ENCODE measurements at regions not wholly inside any gene's neighbourhood (a gene's known extent, or its start where the extent isn't known, plus 50 kb on each side); places are given as distances from the start of the nearest gene placed in this dataset.

GRCh38 chr6:40180271-40180670 is 246.0 kb upstream of the MOCS1 start (continued):
- no peak for TF ChIP-seq KLF9 (CRISPR knock-in tag; IDR thresholded peaks at IDR 0.05; ENCODE audit: low read depth)
- no peak for TF ChIP-seq ZNF552 (CRISPR knock-in tag; IDR thresholded peaks at IDR 0.05; ENCODE audit: borderline replicate concordance)
- TF ChIP-seq TMF1 (CRISPR knock-in tag; IDR thresholded peaks at IDR 0.05; ENCODE audit: low read depth) = no peak
- no peak for TF ChIP-seq ZNF777 (CRISPR knock-in tag; IDR thresholded peaks at IDR 0.05)
- no peak for TF ChIP-seq MYNN (CRISPR knock-in tag; IDR thresholded peaks at IDR 0.05; ENCODE audit: low read depth)

GRCh38 chr6:40179496-40179895 is 245.2 kb upstream of the MOCS1 start:
- Histone ChIP-seq H3K9ac (ENCODE audit: insufficient read depth, low read depth, low read length) (no peak overlapping the region), H3K4me2 (ENCODE audit: low read depth, low read length) (no peak overlapping the region), H3K27me3 (ENCODE audit: control insufficient read depth in 1 of 2, insufficient read depth in 2 of 2, low read length in 2 of 2) (no peaks in the 10 kb centered on the region), H3K4me3 (replicated peaks in 1 of 3; ENCODE audit: insufficient read depth in 1 of 3, low read depth in 2 of 3, low read length in 3 of 3) (no peak overlapping the region), H3K27ac (ENCODE audit: extremely low read length, insufficient read depth, low read length) (no peak overlapping the region), H2AFZ (ENCODE audit: low read length) (no peak overlapping the region), H3K4me1 (ENCODE audit: insufficient read depth, low read length) (no peaks in the 10 kb centered on the region), H4K20me1 (ENCODE audit: insufficient read depth, low read length) (no peaks in the 10 kb centered on the region), H3K79me2 (ENCODE audit: insufficient read depth, low read length) (no peaks in the 10 kb centered on the region), H3K36me3 (replicated peaks in 1 of 2; ENCODE audit: control insufficient read depth in 1 of 2, insufficient read depth in 2 of 2, low read length in 2 of 2) (no peaks in the 10 kb centered on the region), H3K9me3 (ENCODE audit: low read length) (peaks cover 52% of the 10 kb centered on the region)
- WGBS (ENCODE audit: low lambda C conversion rate) = 5% methylated on average over 1 of the region's 1 CpG
- ChIA-PET POLR2A (no interaction called here), CTCF (ENCODE audit: low intra/inter-chr PET ratio, low total read pairs) (no interaction called here)
- DNase-seq (ENCODE audit: low spot score) (no peak), FAIRE-seq (no peak), ATAC-seq (no peak)
- TF ChIP-seq NFYB (CRISPR knock-in tag; IDR thresholded peaks at IDR 0.05) (no peak), PRDM15 (CRISPR knock-in tag; IDR thresholded peaks at IDR 0.05) (no peak), MEF2D (CRISPR knock-in tag; IDR thresholded peaks at IDR 0.05) (no peak), ATF1 (CRISPR knock-in tag; IDR thresholded peaks at IDR 0.05) (no peak), RAD51 (IDR thresholded peaks at IDR 0.05; ENCODE audit: borderline replicate concordance) (no peak), ZBTB34 (CRISPR knock-in tag; IDR thresholded peaks at IDR 0.05) (no peak)
- TF ChIP-seq, protein P1, sequence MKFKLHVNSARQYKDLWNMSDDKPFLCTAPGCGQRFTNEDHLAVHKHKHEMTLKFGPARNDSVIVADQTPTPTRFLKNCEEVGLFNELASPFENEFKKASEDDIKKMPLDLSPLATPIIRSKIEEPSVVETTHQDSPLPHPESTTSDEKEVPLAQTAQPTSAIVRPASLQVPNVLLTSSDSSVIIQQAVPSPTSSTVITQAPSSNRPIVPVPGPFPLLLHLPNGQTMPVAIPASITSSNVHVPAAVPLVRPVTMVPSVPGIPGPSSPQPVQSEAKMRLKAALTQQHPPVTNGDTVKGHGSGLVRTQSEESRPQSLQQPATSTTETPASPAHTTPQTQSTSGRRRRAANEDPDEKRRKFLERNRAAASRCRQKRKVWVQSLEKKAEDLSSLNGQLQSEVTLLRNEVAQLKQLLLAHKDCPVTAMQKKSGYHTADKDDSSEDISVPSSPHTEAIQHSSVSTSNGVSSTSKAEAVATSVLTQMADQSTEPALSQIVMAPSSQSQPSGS (CRISPR knock-in tag; IDR thresholded peaks at IDR 0.05) = no peak
- in situ Hi-C loops (cut with HindIII; ENCODE audit: extremely low pct_ligation_motif_present, low pct_unique_long_range_greater_than_20kb) (no loop called here), intact Hi-C loops (cut with micrococcal nuclease; ENCODE audit: unreplicated experiment) (no loop called here)
- no TSS peak for BruUV-seq (replicated peaks)
